ENCODE measurements at regions not wholly inside any gene's neighbourhood (a gene's known extent, or its start where the extent isn't known, plus 50 kb on each side); places are given as distances from the start of the nearest gene placed in this dataset.

DNA sequence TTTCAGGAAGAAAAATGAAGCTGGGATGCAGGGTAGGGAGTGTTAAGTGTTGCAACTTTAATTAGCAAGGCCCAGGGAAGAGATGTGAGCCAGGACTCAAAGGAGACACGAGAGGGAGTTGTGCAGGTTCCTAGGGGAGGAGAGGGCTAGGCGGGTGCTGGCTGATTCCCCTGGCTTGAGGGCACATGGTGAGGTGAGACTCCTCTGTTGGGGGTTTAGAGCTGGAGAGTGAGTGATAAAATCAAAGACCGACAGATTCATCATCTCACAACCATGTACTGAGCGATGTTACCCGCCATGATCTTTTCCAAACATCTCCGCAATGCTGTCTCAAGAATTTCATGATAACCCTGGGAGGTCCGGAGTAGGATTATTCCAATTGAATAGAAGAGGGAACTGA, 161.8 kb upstream of the CSF3R start:
- Mint-ChIP-seq H3K4me3 (no peak overlapping the region), H3K4me1 (no peaks in the 10 kb centered on the region), H3K36me3 (no peaks in the 10 kb centered on the region), H3K27me3 (ENCODE audit: low read depth in 2 of 2) (peaks cover 11 to 23% of the 10 kb centered on the region in 2 donors), H3K27ac (no peak overlapping the region), H3K9me3 (no peaks in the 10 kb centered on the region)
- no peak overlapping the region for H3K27ac ChIP-seq (ENCODE audit: low read length)
- H3K4me1 ChIP-seq (ENCODE audit: control insufficient read depth, insufficient read depth, low read length), result no peaks in the 10 kb centered on the region
- ATAC-seq (no peak), DNase-seq (no peak)
- no peak overlapping the region for H3K4me3 ChIP-seq (ENCODE audit: low read length)
- no peaks in the 10 kb centered on the region for H3K9me3 ChIP-seq (ENCODE audit: control insufficient read depth, insufficient read depth, low read length)
- intact Hi-C loops (cut with micrococcal nuclease), result no loop called here
- WGBS (ENCODE audit: insufficient coverage), result 91% methylated on average over 6 of the region's 7 CpGs
- TF ChIP-seq, protein P1, sequence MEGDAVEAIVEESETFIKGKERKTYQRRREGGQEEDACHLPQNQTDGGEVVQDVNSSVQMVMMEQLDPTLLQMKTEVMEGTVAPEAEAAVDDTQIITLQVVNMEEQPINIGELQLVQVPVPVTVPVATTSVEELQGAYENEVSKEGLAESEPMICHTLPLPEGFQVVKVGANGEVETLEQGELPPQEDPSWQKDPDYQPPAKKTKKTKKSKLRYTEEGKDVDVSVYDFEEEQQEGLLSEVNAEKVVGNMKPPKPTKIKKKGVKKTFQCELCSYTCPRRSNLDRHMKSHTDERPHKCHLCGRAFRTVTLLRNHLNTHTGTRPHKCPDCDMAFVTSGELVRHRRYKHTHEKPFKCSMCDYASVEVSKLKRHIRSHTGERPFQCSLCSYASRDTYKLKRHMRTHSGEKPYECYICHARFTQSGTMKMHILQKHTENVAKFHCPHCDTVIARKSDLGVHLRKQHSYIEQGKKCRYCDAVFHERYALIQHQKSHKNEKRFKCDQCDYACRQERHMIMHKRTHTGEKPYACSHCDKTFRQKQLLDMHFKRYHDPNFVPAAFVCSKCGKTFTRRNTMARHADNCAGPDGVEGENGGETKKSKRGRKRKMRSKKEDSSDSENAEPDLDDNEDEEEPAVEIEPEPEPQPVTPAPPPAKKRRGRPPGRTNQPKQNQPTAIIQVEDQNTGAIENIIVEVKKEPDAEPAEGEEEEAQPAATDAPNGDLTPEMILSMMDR (IDR thresholded peaks at IDR 0.05), result no peak
- peaks cover 6% of the 10 kb centered on the region for H3K27me3 ChIP-seq (ENCODE audit: control insufficient read depth, insufficient read depth, low read length)
- no peaks in the 10 kb centered on the region for H3K36me3 ChIP-seq (ENCODE audit: control insufficient read depth, insufficient read depth, low read length)

DNA sequence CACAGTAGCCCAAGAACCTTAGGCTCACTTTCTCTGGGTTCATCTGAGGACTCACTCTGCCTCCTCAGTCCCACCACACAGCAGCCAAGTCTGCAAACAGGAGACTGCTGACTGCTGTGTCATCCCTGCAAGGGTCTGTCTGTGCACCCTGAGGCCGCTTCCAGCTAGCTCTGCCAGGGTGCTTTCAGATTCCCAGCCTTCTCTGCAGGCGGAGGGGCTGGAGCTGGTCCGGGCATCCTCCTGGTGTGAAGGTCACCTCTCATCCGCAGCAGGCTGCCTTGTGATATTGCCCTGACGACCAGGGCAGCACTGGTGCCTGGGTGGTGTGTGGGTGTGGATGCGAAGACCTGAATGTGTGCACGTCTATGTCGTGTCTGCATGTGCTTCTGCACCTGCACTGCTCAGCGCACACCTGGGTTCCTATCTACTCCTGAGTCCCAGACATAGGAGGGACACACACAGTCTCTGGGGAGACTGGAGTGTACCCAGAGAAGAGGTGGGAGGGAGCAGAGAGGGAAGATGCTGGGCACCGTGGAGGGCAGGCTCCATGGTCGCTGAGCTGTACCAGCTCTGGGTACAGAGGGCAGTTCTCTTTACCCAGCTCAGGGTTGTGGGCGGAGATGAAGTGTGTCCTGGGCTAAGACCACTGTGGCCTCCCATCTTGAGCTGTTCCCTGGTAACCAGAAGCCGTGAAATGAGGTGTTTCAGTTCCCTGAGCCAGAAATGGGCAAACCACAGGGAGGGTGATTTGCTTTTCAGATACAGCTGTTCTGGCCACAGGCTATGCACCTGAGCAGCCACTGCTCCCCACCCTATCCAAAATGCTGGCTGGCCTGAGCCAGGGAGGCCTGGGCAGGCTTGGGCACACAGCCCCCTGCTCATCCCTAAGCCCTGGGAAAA, 160.9 kb upstream of the CSF3R start:
- TF ChIP-seq, protein P1 (IDR thresholded peaks at IDR 0.05), result no peak
- no peak overlapping the region for H3K4me3 Mint-ChIP-seq

DNA sequence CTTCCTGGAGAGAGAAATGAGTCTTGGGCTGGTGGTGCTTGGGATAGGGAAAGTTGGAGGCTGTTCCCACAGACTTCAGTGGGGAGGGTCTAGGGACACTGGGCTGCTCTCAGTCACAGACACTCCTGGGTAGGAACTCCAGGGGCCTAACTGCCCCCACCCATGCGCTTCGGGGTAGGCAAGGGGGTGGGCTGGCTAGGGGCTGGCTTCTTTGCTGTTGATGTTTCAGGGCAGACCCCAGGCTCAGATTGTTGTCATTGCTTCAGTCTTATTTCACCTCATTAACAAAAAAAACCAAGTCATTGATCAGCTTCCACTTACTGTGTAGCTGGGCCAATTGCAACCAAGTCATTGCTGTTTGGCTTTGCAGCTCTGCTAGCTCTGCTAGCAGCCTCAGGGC, 160.1 kb upstream of the CSF3R start:
- Mint-ChIP-seq H3K36me3 (no peaks in the 10 kb centered on the region), H3K4me1 (no peaks in the 10 kb centered on the region), H3K4me3 (no peak overlapping the region), H3K27ac (no peak overlapping the region), H3K27me3 (ENCODE audit: low read depth in 2 of 2) (peaks cover 5 to 25% of the 10 kb centered on the region in 2 donors), H3K9me3 (no peaks in the 10 kb centered on the region)
- H3K27me3 ChIP-seq (ENCODE audit: control insufficient read depth, insufficient read depth, low read length), result peaks cover under 1% of the 10 kb centered on the region
- WGBS (ENCODE audit: insufficient coverage), result 100% methylated on average over 2 of the region's 2 CpGs
- no peaks in the 10 kb centered on the region for H3K4me1 ChIP-seq (ENCODE audit: control insufficient read depth, insufficient read depth, low read length)
- H3K36me3 ChIP-seq (ENCODE audit: control insufficient read depth, insufficient read depth, low read length), result no peaks in the 10 kb centered on the region
- ATAC-seq (no peak), DNase-seq (no peak)
- H3K9me3 ChIP-seq (ENCODE audit: control insufficient read depth, insufficient read depth, low read length), result no peaks in the 10 kb centered on the region
- no peak overlapping the region for H3K27ac ChIP-seq (ENCODE audit: low read length)
- TF ChIP-seq, protein P1 (IDR thresholded peaks at IDR 0.05), result no peak
- no peak overlapping the region for H3K4me3 ChIP-seq (ENCODE audit: low read length)
- intact Hi-C loops (cut with micrococcal nuclease), result no loop called here

More for the DNA sequence above, 160.9 kb upstream of the CSF3R start:
- no peak overlapping the region for H3K27ac ChIP-seq (ENCODE audit: low read length)
- ATAC-seq (no peak), DNase-seq (no peak)
- no peaks in the 10 kb centered on the region for H3K9me3 ChIP-seq (ENCODE audit: control insufficient read depth, insufficient read depth, low read length)
- H3K4me3 ChIP-seq (ENCODE audit: low read length), result no peak overlapping the region
- H3K4me1 ChIP-seq (ENCODE audit: control insufficient read depth, insufficient read depth, low read length), result no peaks in the 10 kb centered on the region
- H3K9me3 Mint-ChIP-seq, result no peaks in the 10 kb centered on the region
- H3K27ac Mint-ChIP-seq, result no peak overlapping the region
- intact Hi-C loops (cut with micrococcal nuclease), result no loop called here
- H3K36me3 Mint-ChIP-seq, result no peaks in the 10 kb centered on the region
- WGBS (ENCODE audit: insufficient coverage), result 81% methylated on average over 13 of the region's 13 CpGs
- H3K4me1 Mint-ChIP-seq, result no peaks in the 10 kb centered on the region
- no peaks in the 10 kb centered on the region for H3K36me3 ChIP-seq (ENCODE audit: control insufficient read depth, insufficient read depth, low read length)
- peaks cover 10 to 29% of the 10 kb centered on the region in 2 donors for H3K27me3 Mint-ChIP-seq (ENCODE audit: low read depth in 2 of 2)
- H3K27me3 ChIP-seq (ENCODE audit: control insufficient read depth, insufficient read depth, low read length), result peaks cover 6% of the 10 kb centered on the region

All from natural killer cell (primary cell).